ENCODE measurements at regions not wholly inside any gene's neighbourhood (a gene's known extent, or its start where the extent isn't known, plus 50 kb on each side); places are given as distances from the start of the nearest gene placed in this dataset.

DNA sequence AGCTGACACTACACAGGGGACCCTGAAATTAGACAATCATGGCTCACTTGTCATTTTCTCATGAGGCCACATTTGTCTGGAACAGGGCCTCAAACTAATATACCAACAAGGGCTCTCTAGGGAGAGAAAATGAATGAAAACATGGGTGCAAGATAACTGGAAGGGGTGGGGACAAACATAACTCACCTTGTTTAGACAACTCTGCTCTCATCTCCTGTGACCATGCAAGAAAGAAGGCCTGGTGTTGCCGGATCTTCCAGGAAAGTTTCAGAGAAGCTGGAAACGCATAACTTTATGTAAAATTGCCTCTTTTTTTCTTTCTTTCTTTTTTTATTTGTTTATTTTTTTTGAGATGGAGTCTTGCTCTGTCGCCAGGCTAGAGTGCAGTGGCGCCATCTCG is 80.4 kb upstream of the SPRED2 start:
- H3K4me3 ChIP-seq (ENCODE audit: low read depth, low read length), result no peak overlapping the region
- no peak for TF ChIP-seq MYC (IDR thresholded peaks at IDR 0.05; ENCODE audit: low read depth, low read length)
- TF ChIP-seq, protein P1, sequence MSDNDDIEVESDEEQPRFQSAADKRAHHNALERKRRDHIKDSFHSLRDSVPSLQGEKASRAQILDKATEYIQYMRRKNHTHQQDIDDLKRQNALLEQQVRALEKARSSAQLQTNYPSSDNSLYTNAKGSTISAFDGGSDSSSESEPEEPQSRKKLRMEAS (IDR thresholded peaks at IDR 0.05; ENCODE audit: low read depth, low read length), result no peak
- TF ChIP-seq, protein P2, sequence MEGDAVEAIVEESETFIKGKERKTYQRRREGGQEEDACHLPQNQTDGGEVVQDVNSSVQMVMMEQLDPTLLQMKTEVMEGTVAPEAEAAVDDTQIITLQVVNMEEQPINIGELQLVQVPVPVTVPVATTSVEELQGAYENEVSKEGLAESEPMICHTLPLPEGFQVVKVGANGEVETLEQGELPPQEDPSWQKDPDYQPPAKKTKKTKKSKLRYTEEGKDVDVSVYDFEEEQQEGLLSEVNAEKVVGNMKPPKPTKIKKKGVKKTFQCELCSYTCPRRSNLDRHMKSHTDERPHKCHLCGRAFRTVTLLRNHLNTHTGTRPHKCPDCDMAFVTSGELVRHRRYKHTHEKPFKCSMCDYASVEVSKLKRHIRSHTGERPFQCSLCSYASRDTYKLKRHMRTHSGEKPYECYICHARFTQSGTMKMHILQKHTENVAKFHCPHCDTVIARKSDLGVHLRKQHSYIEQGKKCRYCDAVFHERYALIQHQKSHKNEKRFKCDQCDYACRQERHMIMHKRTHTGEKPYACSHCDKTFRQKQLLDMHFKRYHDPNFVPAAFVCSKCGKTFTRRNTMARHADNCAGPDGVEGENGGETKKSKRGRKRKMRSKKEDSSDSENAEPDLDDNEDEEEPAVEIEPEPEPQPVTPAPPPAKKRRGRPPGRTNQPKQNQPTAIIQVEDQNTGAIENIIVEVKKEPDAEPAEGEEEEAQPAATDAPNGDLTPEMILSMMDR (IDR thresholded peaks at IDR 0.05; ENCODE audit: low read depth, low read length), result no peak
- TF ChIP-seq POLR2A (IDR thresholded peaks at IDR 0.05; ENCODE audit: extremely low read depth, insufficient read length), result no peak
- DNase-seq (ENCODE audit: low read depth), result no peak

DNA sequence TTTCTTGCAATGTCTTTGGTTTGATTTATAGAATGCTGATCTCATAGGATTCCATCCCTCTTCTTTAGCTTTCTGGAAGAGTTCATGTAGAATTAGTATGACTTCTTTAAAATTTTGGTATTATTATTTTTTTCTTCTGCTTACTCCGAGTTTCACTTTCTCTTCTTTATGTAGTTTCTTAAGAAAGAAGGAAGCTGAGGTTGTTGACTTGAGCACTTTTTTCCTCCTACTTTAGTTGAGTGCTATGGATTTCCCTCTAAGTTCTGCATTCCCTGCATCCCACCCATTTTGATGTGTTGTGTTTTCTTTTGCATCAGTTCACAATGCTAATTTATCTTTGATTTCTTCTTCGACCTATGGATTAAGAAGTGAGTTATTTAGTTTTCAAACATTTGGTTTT is 78.9 kb upstream of the SPRED2 start:
- DNase-seq (ENCODE audit: low read depth), result no peak
- TF ChIP-seq MYC (IDR thresholded peaks at IDR 0.05; ENCODE audit: low read depth, low read length), result no peak
- H3K4me3 ChIP-seq (ENCODE audit: low read depth, low read length), result no peak overlapping the region

DNA sequence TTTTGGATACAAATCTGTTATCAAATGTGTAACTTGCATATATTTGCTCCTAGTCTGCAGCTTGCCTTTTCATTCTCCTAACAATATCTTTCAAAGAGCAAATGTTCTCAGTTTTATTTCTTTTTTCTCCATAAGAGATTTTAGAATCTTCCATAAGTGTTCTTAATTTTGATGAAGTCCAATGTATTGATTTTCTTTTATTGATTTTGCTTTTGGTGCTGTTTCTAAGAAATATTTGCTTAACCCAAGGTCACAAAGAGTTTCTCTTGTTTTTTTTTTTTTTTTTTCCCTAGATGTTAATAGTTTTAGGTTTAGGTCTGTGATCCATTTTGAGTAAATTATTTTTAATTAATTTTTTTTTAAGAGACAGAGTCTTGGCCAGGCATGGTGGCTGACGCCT is 75.8 kb upstream of the SPRED2 start:
- no peak for DNase-seq (ENCODE audit: low read depth)
- TF ChIP-seq, protein P1 (IDR thresholded peaks at IDR 0.05; ENCODE audit: low read depth, low read length), result no peak
- TF ChIP-seq, protein P2 (IDR thresholded peaks at IDR 0.05; ENCODE audit: low read depth, low read length), result no peak
- TF ChIP-seq POLR2A (IDR thresholded peaks at IDR 0.05; ENCODE audit: extremely low read depth, insufficient read length), result no peak
- H3K4me3 ChIP-seq (ENCODE audit: low read depth, low read length), result no peak overlapping the region

DNA sequence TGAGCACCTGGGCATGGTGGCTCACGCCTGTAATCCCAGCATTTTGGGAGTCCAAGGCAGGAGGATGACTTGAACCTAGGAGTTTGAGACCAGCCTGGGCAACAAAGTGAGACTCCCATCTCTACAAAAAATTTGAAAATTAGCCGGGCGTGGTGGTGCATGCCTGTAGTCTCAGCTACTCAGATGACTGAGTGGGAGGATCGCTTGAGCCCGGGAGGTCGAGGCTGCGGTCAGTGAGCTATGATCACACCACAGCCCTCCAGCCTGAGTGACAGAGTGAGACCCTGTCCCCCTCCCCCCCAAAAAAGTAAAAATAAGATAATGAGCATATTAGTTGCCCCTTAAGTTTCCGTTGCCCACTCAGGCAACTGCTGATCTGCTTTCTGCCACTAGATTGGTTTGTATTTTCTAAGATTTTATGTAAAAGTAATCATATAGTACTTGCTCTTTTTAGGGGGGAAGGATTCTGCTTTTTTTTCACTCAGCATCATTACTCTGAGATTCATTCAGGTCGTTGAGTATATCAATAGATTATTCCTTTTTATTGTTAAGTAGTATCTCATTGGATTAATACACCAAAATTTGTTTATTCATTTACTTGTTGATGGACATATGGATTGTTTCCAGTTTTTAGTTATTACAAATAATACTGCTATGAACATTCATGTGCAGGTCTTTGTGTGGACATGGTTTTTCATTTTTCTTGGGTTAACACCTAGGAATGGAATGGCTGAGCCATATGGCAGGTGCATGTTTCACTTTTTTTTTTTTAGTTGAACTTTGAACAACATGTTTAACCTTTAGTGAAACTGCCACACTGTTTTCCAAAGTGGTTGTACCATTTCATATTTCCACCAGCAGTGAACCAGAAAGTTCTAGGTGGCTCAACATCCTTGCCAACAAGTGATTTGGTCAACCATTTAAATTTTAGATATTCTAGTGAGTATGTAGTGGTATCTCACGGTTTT is 75.0 kb upstream of the SPRED2 start:
- TF ChIP-seq POLR2A (IDR thresholded peaks at IDR 0.05; ENCODE audit: extremely low read depth, insufficient read length), result no peak

DNA sequence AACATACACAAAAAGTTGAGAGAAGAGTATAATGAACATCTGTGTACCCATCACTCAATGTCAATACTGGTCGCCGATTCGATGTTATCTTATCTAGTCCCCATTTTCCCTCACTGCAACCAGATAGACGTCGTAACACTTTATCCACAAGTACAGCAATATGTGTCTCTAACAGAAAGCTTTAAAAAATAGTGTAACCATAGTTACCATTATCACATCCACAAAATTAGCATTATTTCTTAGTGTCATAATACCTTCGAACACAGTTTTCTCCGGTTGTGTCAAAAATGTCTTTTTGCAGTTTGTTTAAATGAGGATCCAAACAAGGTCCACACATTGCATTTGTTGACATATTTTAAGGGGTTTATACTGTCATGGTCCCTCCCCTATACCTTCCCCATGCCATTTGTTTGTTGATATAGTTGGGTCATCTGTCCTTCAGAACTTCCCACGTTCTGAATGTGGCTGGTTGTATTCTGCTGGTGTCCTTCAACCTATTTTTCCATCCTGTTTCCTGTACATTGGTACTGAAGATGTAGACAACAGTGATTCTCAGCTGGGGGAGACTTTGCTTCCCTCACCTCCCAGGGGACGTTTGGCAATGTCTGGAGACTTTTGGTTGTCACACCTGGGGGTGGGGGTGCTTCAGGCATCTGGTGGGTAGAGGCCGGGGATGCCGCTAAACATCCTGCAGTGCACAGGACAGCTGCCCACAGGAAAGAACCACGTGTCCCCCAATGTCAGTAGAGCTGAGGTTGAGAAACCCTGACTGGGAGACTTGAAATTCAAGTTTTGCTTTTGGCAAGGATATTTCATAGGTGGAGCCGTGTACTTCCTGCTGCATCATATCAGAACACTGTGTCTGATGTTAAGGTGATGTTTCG is 72.7 kb upstream of the SPRED2 start:
- TF ChIP-seq, protein P1 (IDR thresholded peaks at IDR 0.05; ENCODE audit: low read depth, low read length), result no peak
- TF ChIP-seq POLR2A (IDR thresholded peaks at IDR 0.05; ENCODE audit: extremely low read depth, insufficient read length), result no peak
- TF ChIP-seq, protein P2 (IDR thresholded peaks at IDR 0.05; ENCODE audit: low read depth, low read length), result no peak
- no peak for TF ChIP-seq MYC (IDR thresholded peaks at IDR 0.05; ENCODE audit: low read depth, low read length)
- no peak overlapping the region for H3K4me3 ChIP-seq (ENCODE audit: low read depth, low read length)
- DNase-seq (ENCODE audit: low read depth), result no peak

More for the DNA sequence above, 75.0 kb upstream of the SPRED2 start:
- no peak overlapping the region for H3K4me3 ChIP-seq (ENCODE audit: low read depth, low read length)
- no peak for DNase-seq (ENCODE audit: low read depth)

DNA sequence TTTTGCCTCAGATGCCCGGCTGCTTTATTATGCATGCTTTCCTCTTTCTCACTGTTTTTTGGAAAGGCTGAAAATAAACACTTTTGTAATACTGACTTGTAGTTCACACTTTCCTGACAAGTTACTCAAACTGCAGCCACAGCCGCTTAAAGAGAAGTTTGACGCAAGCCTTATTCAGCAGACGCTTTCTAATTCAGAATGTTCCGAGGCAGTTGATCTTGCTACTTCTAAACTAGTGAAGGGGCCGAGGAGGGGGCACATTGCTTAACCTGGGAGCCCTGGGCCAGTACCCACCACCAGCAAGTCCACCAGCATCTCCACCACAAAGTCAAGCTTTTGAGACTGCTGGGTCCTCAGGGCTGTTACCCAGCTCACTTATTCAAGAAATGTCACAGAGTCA is 71.8 kb upstream of the SPRED2 start:
- TF ChIP-seq POLR2A (IDR thresholded peaks at IDR 0.05; ENCODE audit: extremely low read depth, insufficient read length), result no peak
- TF ChIP-seq, protein P2 (IDR thresholded peaks at IDR 0.05; ENCODE audit: low read depth, low read length), result no peak
- TF ChIP-seq, protein P1 (IDR thresholded peaks at IDR 0.05; ENCODE audit: low read depth, low read length), result no peak
- no peak overlapping the region for H3K4me3 ChIP-seq (ENCODE audit: low read depth, low read length)
- DNase-seq (ENCODE audit: low read depth), result no peak

Data from NB4 (cell line).